ENCODE measurements at regions not wholly inside any gene's neighbourhood (a gene's known extent, or its start where the extent isn't known, plus 50 kb on each side); places are given as distances from the start of the nearest gene placed in this dataset.

- DNase-seq (ENCODE audit: low read depth in 3 of 3), result no peak
Measured at GRCh38 chr9:19732441-19732951, 56.3 kb downstream of the SLC24A2 start.

GRCh38 chr9:19728101-19728500, 60.7 kb downstream of the SLC24A2 start:
- DNase-seq (ENCODE audit: low read depth in 3 of 3), result no peak

GRCh38 chr9:19725970-19726369, 62.9 kb downstream of the SLC24A2 start:
- no peak for DNase-seq (ENCODE audit: low read depth in 3 of 3)

GRCh38 chr9:19720377-19720776, 68.5 kb downstream of the SLC24A2 start:
- no peak for DNase-seq (ENCODE audit: low read depth in 3 of 3)

GRCh38 chr9:19703702-19704101, 85.1 kb downstream of the SLC24A2 start:
- no peak for DNase-seq (ENCODE audit: low read depth in 3 of 3)

GRCh38 chr9:19701991-19702390, 86.8 kb downstream of the SLC24A2 start:
- no peak for DNase-seq (ENCODE audit: low read depth in 3 of 3)

GRCh38 chr9:19701274-19701673, 87.6 kb downstream of the SLC24A2 start:
- no peak for DNase-seq (ENCODE audit: low read depth in 3 of 3)

GRCh38 chr9:19700699-19701098, 88.1 kb downstream of the SLC24A2 start:
- no peak for DNase-seq (ENCODE audit: low read depth in 3 of 3)

- no peak for DNase-seq (ENCODE audit: low read depth in 3 of 3)
Measured at GRCh38 chr9:19699756-19700155, 89.1 kb downstream of the SLC24A2 start.

- DNase-seq (ENCODE audit: low read depth in 3 of 3), result no peak
Measured at GRCh38 chr9:19698960-19699359, 89.9 kb downstream of the SLC24A2 start.

GRCh38 chr9:19694601-19695000, 94.2 kb downstream of the SLC24A2 start:
- no peak for DNase-seq (ENCODE audit: low read depth in 3 of 3)

- no peak for DNase-seq (ENCODE audit: low read depth in 3 of 3)
Measured at GRCh38 chr9:19690128-19690527, 98.7 kb downstream of the SLC24A2 start.

- DNase-seq (ENCODE audit: low read depth in 3 of 3), result no peak
Measured at GRCh38 chr9:19689328-19690101, 99.3 kb downstream of the SLC24A2 start.

- no peak for DNase-seq (ENCODE audit: low read depth in 3 of 3)
Measured at GRCh38 chr9:19683715-19684114, 105.1 kb downstream of the SLC24A2 start.

GRCh38 chr9:19682397-19682796, 106.4 kb downstream of the SLC24A2 start:
- DNase-seq (ENCODE audit: low read depth in 3 of 3), result no peak

GRCh38 chr9:19681846-19682245, 107.0 kb downstream of the SLC24A2 start:
- no peak for DNase-seq (ENCODE audit: low read depth in 3 of 3)

GRCh38 chr9:19677924-19678323, 110.9 kb downstream of the SLC24A2 start:
- no peak for DNase-seq (ENCODE audit: low read depth in 3 of 3)

- no peak for DNase-seq (ENCODE audit: low read depth in 3 of 3)
Measured at GRCh38 chr9:19675492-19675891, 113.3 kb downstream of the SLC24A2 start.

GRCh38 chr9:19666575-19666974, 122.3 kb downstream of the SLC24A2 start:
- DNase-seq (ENCODE audit: low read depth in 3 of 3), result no peak

- DNase-seq (ENCODE audit: low read depth in 3 of 3), result peak in 1 of 3 donors; percentile 0
Measured at GRCh38 chr9:19665146-19665863, 123.5 kb downstream of the SLC24A2 start.

GRCh38 chr9:19663570-19663969, 125.3 kb downstream of the SLC24A2 start:
- DNase-seq (ENCODE audit: low read depth in 3 of 3), result no peak

- no peak for DNase-seq (ENCODE audit: low read depth in 3 of 3)
Measured at GRCh38 chr9:19662213-19662612, 126.6 kb downstream of the SLC24A2 start.

GRCh38 chr9:19660019-19660418, 128.8 kb downstream of the SLC24A2 start:
- DNase-seq (ENCODE audit: low read depth in 3 of 3), result no peak

Data from stimulated activated CD4-positive, alpha-beta T cell treated with anti-CD3 and anti-CD28 coated beads, TNF-alpha, amount 100 ng/mL, for 48 hours (primary cell).